Ureter (tissue), 1 donor: ENCODE measurements at regions not wholly inside any gene's neighbourhood (a gene's known extent, or its start where the extent isn't known, plus 50 kb on each side); places are given as distances from the start of the nearest gene placed in this dataset.

Experiments
- DNase-seq: peaks from one replicate; pipeline ENCODE4 v3.0.0-alpha.2; 2020; ENCODE audit warnings: low spot score
- donor health status: DM: yes; HTN: yes; CAD: no.

DNA sequence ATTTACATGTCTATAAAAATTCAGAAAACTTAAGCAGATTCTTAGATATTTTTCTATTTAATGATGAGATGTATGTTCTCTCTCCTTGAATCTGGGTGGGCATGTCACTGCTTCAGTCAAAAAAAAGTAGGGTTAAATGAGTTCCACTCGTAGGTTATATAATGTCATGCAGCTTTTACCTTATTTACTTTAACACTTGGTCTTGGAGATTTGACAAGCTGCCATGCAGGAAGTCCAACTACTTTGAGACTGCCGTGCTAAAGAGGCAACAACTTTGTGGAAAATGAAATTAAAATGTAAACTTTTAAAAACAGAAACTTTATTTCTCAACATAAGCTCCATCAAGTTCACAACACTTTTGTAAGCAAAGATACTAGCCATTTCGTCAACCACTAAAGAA lies 1336.0 kb upstream of the CDH8 start:
- no peak for DNase-seq

DNA sequence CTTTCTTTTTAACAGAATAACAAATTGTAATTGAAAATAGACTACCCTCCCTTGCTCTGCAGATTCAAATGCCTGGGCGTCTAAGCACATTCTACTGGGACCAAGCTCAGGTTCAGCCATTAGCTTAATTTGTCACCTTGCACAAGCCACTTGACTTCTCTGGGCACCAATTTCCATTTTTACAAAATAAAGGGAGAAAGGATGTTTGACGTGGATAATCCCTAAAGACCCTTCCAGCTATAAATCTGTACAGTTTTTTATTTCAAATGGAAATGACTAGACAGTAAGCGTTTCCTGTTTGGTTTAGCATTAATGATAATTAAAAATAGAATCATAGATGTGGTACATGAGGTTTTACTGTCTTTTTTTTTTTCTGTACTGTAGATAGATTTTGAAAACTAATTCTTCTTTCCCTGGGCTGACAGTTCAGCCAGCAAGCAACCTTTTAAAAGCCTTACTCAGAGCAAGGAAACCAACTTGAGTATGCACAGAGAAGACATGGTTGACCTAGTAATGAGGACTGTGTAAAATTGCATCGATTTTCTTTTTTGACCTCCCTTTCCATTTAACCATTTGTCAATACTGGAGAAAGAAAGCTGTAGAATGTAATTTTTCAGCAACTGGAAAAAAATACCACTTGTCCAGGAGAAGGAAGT lies 1329.5 kb upstream of the CDH8 start:
- no peak for DNase-seq

DNA sequence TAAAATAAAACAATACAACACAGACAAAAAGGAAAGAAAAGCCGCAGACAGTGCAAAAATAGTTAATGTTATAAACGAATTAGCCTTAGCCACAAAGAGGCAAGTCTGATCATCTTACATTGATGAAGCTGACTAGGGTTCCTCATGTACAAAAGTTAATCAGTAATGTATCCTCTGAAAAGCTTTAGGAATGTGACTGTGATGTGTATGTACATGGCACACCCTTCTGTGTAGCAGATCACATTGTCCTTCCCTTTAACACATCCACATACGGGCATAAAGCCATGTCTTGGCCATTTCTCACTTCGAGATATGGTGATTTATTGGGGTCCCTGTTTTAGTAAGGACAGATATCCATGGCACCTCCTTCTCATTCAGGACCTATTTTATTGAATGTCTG lies 1327.5 kb upstream of the CDH8 start:
- DNase-seq, result no peak

DNA sequence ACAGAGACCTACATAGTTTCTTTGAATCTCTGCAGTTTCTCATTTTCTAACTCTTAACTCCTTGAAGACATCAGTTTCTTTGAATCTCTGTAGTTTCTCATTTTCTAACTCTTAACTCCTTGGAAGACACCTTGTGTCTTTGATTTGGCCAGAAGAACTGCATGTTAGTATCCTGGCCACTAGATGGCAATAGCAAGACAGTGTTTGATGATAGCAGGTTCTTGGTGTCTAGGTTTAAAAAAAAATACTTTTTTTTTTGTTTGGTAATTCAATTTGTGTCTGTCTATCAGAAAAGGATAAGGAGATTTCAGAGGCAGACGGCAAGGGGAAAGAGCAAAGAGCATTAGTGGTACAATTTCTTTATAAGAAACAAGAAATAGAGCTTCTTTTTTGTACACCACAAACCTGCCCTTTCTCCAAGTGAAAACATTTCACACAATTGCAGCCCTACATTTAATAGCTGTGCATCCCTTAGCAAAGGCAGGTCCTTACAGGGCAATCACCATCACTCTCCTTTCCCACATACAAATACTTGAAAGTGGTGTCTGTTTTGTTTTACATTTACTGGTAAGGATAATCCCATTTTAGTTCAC lies 1324.9 kb upstream of the CDH8 start:
- DNase-seq, result no peak

DNA sequence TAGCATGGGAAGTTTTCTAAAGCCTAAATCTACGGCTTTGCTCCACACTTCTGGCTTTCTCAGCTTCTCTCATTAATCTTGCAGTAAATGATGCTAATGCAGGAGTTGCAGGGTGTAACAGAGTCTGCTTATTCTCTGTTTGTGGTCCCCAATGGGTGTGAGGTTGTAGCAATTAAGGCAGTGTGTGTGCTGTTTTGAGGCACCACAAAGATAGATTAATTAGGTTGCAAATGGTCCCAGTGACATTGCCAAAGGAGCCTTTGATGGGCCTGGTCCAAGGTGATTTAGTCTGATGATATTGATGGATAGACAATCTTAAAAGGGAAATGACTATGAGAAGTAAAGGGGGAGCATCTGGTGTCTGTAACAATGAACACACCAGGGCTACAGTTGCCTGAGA lies 1313.7 kb upstream of the CDH8 start:
- DNase-seq, result no peak

DNA sequence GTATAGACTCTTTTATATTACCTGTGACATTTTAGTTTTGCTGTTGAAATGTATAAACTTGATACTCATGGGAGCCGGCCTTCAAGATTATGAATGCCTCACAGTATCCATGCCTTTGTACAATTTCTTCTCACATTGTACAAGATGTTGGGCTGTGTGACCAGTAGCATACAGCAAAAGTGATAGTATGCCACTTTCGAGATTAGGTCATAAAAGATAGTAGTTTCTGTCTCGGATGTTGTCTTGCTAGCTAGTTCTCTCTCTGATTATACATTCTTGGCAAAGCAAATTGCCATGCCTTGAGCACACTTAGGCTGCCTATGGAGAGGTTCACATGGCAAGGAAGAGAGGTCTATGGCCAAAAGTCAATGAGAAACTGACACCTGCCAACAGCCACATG lies 1309.8 kb upstream of the CDH8 start:
- no peak for DNase-seq

DNA sequence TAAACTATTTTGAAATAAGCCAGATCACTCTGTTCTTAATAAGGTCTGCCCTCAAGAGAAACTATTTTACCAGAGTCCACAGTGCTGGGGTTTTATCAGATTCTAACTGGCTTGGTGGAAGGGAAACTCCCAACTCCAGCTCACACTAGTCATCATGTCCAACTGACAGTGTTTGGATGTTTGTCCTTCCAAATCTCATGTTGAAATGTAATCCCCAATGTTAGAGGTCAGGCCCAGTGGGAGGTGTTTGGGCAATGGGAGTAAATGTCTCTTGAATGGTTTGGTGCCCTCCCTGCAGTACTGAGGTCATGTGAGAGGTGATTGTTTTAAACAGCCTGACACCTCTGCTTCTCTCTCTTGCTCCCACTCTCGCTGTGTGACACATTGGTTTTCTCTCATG lies 1301.0 kb upstream of the CDH8 start:
- no peak for DNase-seq

DNA sequence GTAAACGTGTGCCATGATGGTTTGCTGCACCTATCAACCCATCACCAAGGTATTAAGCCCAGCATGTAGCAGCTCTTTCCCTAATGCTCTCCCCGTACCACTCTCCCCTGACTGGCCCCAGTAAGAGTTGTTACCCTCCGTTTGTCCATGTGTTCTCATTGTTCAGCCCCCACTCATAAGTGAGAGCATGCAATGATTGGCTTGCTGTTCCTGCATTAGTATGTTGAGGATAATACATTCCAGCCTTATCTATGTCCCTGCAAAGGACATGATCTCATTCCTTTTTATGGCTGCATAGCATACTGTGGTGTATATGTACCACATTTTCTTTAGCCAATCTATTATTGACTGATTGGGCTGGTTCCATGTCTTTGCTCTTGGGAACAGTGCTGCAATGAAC lies 1294.9 kb upstream of the CDH8 start:
- no peak for DNase-seq

DNA sequence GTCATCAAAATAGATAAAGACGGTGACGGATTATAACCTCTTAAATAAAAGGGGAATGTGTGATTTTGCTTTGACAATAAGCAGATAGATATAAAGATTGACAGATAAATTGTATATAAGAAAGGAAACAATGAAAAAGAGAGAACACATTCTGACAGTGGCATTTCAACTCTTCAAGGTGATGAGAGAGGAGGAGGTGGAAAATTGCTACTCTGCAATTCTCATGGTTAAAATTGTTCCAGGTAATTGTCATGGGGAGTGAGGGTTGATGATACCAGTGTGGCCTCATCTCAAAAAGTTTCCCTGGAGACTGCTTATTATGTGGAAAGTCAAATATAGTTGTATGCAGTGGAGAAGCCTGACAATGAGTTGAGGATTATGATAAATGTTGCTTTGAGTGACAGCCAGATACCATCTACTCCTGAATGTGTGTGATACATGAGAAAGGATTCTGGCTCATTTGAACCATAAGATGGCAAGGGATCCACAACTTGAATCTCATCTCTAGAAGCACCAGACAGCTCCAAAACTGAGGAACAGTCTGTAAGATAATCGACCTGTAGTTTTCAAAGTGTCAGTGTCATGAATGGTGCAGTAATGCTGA lies 1290.6 kb upstream of the CDH8 start:
- DNase-seq, result no peak

DNA sequence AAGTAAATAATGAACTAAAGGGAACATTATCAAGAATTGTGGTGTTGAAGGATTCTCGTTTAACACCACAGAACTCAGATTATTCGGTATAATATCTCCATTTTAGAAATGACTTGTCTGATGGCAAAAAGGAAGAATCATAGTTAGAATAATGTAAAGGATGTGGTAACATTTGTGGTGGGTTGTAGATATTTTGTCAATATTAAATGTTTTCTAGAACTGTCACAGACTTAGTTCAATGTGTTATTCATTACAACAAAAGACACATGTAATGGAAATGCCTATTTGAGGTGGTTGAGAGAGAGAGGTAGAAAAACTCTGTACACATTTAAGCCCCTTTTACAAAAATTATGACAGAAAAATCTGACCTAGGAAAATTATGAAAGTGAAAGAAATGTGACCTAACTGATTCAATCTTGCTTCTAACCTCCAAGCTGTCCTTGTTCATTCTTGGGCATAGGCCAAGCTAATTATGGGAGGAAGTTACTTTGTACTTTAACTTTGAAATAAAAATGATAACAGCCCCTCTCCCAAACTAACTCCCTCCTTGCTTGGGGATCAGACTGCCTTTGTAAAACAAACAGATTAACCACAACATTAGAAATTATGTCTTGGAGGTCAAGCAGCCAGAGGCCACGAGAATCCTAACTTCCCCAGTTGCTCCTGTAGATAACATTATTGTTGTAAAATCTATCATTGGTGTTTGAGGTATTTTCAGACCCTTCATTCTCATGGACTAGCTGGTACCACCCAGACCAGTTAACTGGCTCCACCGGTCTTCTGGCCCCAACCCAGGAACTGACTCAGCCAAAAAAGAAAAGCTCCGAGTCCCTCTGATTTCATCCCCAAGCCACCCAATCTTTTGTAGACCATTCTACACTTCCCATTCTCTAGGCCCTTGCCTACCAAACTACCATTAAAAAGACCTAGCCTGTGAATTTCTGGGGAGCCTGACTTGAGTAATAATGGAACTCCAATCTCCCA lies 1287.8 kb upstream of the CDH8 start:
- no peak for DNase-seq

DNA sequence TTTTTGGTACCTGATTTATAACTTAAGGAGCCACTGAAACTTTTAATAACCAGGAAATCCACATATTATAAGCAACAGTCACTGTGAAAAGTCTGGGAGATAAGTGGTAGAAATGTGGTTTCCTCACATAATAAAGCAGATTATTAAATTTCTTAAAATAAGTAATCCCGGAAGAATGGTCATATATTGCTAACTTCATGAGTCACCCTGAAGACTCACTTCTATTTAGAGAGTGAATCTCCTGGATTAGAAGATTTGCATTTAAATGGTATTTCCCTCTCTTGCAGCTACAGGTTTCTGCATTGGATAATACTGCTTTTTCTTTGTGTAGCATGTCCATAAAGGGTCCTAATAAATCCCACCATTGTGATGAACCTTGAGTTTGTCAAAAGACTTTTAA lies 1286.8 kb upstream of the CDH8 start:
- no peak for DNase-seq

DNA sequence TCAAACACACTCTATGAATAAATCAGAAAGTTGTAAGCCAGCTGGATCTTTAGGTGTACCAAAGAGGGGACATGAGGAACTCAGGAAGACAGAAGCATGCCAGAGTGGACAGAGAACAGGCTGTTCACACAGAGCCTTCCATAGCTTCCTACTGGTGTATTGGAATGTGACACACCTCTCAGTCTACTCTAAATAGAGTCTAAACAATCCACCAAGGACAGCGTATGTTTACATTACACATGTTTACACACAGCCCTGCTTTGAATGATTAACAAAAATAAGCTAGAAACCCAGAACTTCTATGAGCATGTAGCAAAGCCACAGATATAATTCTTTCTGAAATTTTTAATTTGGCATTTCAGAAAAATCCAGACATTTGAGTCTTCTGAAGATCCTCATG lies 1279.0 kb upstream of the CDH8 start:
- DNase-seq, result no peak

DNA sequence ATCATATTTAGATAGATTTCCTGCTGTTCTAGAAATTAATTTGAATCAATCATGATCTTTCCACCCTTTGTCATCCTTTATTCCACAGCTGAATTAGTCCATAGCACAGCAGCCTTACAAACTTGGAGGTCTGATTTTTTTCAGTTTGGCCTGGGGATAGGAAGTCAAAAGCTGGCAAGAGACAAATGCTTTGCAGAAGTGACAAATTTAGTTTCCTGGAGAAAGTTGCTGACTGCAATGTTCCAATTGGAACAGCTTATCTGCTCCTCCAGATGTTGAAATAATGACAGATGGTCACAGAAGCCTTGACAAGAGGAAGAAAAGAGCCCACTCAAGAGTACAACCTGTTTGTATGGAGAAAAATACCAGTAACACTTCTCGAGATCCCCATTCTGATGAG lies 1276.1 kb upstream of the CDH8 start:
- no peak for DNase-seq

DNA sequence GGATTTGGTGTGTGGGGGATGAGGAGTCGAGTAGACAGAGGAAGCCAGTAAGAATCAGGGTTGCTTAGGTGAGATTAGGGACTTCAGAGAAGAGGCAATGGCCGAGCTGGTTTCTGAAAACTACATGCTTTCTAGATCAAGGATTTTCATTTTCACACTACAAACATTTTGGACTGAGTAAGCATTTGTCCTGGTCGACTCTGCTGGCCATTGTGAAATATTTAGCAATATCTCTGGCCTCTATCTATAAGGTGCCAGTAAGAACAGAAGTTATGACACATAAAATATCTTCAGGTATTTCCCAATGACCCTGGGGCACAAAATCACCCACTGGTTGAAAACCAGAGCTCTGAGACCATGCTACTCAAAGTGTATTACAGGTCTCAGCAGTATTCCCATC lies 1275.1 kb upstream of the CDH8 start:
- DNase-seq, result no peak

DNA sequence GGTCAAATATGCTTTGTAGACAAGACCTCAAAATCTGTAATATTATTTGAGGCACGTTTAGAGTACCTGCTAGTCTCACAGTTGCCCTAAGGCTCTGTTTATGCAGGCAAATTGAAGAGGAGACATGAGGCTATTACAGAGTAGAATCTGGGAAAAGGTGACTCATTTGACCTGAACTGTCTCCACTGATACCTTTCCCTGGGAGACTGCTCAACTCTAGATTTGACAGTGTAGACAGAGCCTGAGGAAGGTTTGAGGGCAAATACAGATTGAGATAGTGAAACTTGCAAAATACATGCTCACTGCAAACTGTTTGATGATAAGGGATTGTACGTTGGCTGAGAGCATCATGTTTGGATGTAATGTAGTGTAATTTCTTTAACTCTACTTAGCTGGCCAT lies 1266.6 kb upstream of the CDH8 start:
- DNase-seq, result no peak

DNA sequence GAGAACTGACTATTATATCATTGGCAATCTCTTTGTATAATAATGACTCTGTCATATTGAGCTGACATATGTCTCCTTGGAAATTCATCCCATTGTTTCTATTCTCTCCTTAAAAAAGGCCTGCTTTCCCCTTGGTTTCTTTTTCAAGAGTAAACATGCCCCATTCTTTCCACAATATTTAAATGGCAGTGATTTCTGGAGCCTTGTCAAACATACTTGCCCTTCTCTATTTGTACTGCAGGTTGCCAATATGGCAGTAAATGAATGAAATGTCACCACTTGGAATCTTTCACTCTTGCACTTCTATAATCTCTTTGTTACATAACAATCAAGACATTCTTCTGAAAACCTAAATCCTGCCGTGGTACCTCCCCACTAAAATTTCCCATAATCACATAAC lies 1265.1 kb upstream of the CDH8 start:
- DNase-seq, result no peak

DNA sequence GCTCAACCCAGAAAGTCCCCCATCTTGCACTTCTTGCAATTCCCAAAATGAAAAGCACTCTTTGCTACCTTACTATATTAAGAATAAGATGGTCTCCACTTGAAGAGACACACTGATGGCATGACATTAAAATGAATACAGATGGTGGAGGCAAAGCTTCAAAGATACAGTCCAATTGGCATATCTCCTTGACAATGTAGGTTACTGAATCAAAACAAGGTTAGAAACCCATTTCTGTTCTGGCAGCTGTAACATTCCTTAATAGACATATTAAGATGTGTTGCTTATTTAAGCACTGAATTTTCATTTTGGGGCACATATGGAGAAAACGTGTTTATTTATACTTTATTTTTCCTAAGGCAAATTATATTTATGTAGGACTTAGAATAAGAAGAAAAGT lies 1262.8 kb upstream of the CDH8 start:
- DNase-seq, result no peak

DNA sequence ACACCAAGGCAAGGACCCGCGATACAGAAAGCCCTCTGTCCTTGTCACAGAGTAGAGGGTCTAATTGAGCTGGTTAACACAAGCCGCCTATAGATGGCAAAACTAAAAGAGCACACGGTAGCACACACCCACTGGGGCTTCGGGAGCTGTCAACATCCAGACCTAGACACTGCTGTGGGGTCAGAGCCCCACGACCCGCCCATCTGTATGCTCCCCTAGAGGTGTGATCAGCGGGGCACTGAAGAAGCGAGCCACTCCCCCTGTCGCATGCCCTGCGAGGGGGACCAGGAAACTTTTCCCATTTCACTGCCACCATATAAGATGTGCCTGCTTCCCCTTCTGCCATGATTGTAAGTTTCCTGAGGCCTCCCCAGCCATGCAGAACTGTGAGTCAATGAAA lies 1255.8 kb upstream of the CDH8 start:
- no peak for DNase-seq

DNA sequence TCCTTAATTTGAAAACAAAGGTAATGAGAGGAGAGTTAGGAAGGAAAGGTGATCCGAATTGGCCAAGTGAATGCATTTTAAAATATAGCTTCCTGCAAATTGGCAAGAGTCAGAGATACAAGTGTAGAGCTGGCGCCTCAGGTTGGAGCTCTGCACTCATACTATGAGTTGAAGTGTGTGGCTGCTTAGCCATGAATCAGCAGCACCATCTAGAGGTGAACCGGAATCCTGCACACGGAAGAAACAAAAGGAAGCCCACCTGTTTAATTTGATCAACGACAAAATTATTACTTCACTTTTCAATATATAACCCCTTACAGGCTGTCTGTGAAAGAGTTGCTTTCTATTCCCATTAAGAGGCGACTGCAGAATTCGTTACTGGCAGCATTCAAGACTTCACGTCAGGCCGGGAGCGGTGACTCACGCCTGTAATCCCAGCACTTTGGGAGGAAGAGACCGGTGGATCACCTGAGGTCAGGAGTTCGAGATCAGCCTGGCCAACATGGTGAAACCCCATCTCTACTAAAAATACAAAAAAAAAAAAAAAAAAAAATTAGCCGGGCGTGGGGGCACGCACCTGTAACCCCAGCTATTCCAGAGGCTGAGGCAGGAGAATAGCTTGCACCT lies 1253.7 kb upstream of the CDH8 start:
- no peak for DNase-seq

DNA sequence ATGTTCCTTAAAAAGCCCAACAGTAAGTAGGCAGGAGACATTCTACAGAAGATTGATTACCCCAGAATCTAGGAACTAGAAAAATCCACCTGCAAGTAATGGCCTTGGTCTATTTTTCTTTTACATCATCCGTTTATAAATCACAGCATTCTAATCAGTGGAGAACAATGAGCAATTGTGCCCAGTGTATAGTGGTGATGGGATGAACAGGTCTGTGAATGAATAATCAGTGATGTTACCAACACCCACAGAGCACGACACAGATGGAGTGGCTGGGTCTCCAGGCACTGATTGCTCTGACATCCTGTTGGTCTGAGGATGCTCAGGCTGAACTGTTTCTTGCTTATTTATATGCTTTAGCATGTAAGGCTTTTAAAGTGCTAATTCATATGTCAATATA lies 1251.2 kb upstream of the CDH8 start:
- DNase-seq, result no peak

DNA sequence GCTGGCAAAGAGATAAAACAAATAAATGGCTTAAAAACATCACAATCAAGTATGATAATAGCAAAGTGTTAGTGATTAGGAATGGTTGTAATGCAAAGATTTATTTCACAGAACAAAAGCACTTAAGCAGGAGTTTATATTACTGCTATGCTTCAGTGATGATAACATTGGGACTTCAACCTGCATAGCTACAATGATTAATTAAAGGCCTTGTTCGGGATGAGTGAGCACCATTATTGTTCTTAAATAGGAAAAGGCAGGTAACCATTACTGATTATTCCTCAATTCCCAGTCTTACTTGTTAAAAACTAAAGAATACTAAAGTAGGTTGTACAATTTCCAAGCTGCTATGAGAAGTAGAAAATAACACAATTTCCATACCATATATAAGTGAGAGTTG lies 1247.5 kb upstream of the CDH8 start:
- no peak for DNase-seq

DNA sequence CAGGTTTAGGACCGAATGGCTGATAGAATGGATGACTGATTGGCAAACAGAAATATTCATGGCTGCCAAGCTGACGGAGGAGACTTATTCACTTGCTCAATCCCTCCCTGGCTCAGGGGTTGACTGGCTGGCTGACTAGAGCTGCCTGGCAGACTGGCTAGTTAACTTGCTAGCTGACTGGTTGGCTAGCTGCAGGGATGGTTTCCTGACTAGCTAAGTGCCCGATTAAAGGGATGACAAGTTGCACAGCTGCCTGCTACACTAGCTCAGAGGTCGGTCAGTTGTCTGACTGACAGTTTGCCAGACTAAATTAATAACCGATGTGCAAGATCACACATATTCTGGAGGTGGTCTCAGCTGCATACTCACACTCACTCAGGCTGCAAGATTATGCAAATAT lies 1208.4 kb upstream of the CDH8 start:
- DNase-seq, result no peak
